Fibroblast of villous mesenchyme (primary cell): ENCODE measurements at regions not wholly inside any gene's neighbourhood (a gene's known extent, or its start where the extent isn't known, plus 50 kb on each side); places are given as distances from the start of the nearest gene placed in this dataset.
"Not testable (repeated sequence)": the region's sequence is repeated elsewhere in the genome, so short reads cannot be mapped to it uniquely, and the experiment has no call there.

ENCODE experiments used
- DNase-seq: peaks from one replicate; pipeline ENCODE4 v3.0.0-alpha.2; 2010; ENCODE audit warnings: low read depth
- H3K4me3 ChIP-seq: 2 replicates; pipeline ENCODE4 v1.5.1; 2011; ENCODE audit warnings: low read depth, mild to moderate bottlenecking, low read length
- CTCF ChIP-seq: IDR thresholded peaks from 2 replicates; pipeline ENCODE4 v1.5.1; 2012; ENCODE audit warnings: low read depth, mild to moderate bottlenecking, low read length; ENCODE audit not compliant: insufficient read depth

- no peak for TF ChIP-seq CTCF
- no peak for DNase-seq
- no peak overlapping the region for H3K4me3 ChIP-seq
These were observed 848.6 kb downstream of the PDCD6IP start for GRCh38 chr3:34646911-34647460.

DNA sequence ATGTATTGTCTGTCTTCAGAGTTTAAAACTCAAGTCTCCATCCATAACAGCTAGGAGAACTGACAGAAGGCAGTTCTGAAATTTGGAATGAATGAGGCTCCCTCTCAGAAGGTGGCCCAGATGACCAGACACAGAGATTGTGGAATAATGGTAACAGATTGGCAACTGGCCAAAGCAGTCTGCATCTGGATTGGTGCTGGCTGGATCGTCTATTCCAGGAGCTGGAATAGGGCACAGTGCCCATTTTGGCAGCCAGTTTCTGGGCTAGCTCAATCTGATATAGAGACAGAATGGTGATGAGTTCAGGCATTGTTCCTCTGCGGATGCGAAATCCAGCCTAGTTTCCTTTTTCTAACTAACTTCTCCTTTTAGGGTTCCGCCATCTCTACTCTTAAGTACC, 851.7 kb downstream of the PDCD6IP start:
- no peak for DNase-seq
- H3K4me3 ChIP-seq, result no peak overlapping the region
- TF ChIP-seq CTCF, result no peak

DNA sequence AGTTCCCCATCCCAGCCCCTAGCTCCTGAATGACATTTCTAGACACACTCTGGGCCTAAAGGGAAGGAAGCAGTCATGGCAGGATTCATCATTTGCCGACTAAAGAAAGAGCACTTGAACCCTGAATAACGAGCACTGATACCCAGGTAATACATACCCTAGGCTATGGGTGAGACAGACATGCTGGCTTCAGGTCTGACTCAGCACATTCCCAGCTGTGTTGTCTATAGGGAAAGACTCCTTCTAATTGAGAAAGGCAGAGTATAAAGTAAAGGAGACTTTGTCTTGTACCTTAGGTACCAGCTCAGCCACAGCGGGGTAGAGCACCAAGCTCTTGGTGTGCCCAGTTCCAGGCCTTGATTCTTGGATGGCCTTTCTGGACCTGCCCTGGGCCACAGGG, 870.5 kb downstream of the PDCD6IP start:
- DNase-seq, result no peak
- H3K4me3 ChIP-seq, result no peak overlapping the region
- TF ChIP-seq CTCF, result no peak

GRCh38 chr3:34669490-34669889, 871.1 kb downstream of the PDCD6IP start:
- no peak for DNase-seq
- TF ChIP-seq CTCF, result no peak
- H3K4me3 ChIP-seq, result no peak overlapping the region

DNA sequence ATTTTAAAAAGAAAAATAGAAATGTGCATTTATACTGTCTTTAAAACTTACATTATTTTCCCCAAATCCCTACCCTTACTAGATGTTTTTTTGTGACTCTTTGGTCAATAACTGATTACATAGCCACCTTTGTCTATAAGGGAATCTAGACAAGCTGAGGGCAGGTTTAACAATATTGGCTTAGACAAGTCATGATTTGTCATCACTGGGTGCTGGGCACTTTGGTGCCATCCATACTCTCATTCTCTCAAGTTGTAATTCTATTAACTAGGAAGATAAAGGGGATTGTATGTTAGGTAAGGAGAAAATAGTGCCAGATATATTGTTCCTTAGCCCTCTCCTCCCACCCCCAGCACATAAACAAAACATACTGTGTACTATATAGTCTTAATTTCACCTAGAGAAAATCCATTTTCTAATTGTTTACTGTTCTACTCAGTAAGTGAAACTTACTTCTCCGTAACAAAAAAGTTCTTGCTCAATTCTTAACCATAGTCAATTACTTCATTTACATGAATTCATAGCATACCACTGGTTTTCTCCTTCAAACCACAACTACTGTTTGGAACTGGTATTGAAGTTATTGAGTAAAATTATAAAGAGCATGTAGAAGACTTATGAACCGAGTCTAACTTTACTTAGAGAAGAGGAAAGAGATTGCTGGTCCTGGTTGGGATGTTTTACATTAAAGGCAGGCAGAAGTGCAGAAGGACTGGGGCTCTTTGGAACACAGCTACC, 877.1 kb downstream of the PDCD6IP start:
- TF ChIP-seq CTCF, result no peak
- no peak for DNase-seq
- H3K4me3 ChIP-seq, result no peak overlapping the region

GRCh38 chr3:34676436-34676835, 878.0 kb downstream of the PDCD6IP start:
- no peak for TF ChIP-seq CTCF
- no peak for DNase-seq
- no peak overlapping the region for H3K4me3 ChIP-seq

GRCh38 chr3:34678575-34678974, 880.1 kb downstream of the PDCD6IP start:
- no peak for DNase-seq
- TF ChIP-seq CTCF, result no peak
- H3K4me3 ChIP-seq, result no peak overlapping the region

- DNase-seq, H3K4me3 ChIP-seq: not testable (repeated sequence)
These were observed 880.6 kb downstream of the PDCD6IP start for GRCh38 chr3:34679055-34679454.
